ENCODE measurements at regions not wholly inside any gene's neighbourhood (a gene's known extent, or its start where the extent isn't known, plus 50 kb on each side); places are given as distances from the start of the nearest gene placed in this dataset.

DNA sequence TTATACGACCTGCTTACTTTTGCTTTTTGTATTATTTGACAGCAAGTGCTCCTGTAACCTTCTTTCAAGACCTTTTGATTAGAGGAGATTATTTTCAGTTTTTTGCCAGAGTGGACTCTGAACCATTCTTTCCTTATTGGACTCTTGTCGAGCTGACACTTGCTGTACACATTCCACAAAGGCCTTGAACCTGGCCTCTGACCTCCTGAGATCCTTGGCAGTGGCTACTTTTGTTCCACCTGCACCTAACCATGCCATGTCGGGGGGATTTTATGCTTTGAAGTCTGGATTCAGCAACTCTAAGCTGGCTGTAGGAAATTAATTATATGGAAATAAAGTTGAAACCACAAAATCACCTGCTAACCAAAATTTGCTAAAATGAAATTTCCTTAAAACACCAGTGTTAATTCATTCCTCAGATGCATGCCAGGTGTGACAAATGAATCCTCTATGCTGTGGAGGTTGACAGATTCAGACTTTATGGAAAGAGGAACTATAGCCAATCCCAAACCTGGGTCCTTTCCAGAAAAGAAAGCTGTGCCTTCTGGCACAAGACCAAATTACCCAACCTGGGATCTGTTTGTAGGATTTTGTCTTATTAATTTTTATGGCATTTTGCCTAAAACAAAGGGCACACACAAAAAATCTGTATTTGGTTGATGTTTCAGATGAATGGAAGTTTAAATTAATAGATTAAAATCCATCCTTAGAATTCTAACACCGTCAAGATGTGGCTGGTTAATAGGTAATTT lies 110.4 kb downstream of the CDC42EP3 start:
- FAIRE-seq (no peak), DNase-seq (ENCODE audit: low read depth in 1 of 2, low spot score in 2 of 2) (no peak)
- no peak overlapping the region for H3K18ac ChIP-seq (ENCODE audit: extremely low read depth, low read length)
- H2BK120ac ChIP-seq (replicated peaks; ENCODE audit: low read depth, low read length), result no peak overlapping the region
- H3K4me1 ChIP-seq (replicated peaks in 1 of 4; ENCODE audit: control insufficient read depth in 3 of 4, insufficient read depth in 4 of 4, low read length in 3 of 4), result peaks cover 0 to 3% (median 0%) of the 10 kb centered on the region in 4 experiments; a peak in 1 of 7 replicates
- H3K4me2 ChIP-seq (ENCODE audit: insufficient read depth in 1 of 2, low read depth in 2 of 2, low read length in 2 of 2), result no peak overlapping the region
- no peak overlapping the region for H3K23ac ChIP-seq (ENCODE audit: insufficient read length)
- no peak overlapping the region for H3K4me3 ChIP-seq (ENCODE audit: extremely low read depth in 1 of 4, insufficient read depth in 2 of 4, low read depth in 3 of 4, low read length in 4 of 4)
- 0 out of 4 replicates have a peak, but pooled peaks cover 3 to 4% of the 10 kb centered on the region in 2 experiments for H3K9me3 ChIP-seq (ENCODE audit: insufficient read depth in 2 of 2, low read depth in 1 of 2, low read length in 1 of 2)
- H3K14ac ChIP-seq (ENCODE audit: insufficient read length), result no peak overlapping the region
- H3K56ac ChIP-seq (replicated peaks; ENCODE audit: insufficient read length, low read depth, low read length), result no peak overlapping the region
- H4K20me1 ChIP-seq (replicated peaks in 1 of 2; ENCODE audit: control insufficient read depth in 1 of 2, insufficient read depth in 2 of 2, low read length in 2 of 2), result no peaks in the 10 kb centered on the region
- H4K91ac ChIP-seq (replicated peaks; ENCODE audit: insufficient read length, low read length), result no peak overlapping the region
- WGBS, 2 experiments (ENCODE audit: extremely low coverage in 1 of 2, insufficient coverage in 1 of 2, insufficient read length in 1 of 2, insufficient replicate concordance in 2 of 2, low coverage in 1 of 2, low lambda C conversion rate in 2 of 2, missing lambda C conversion rate in 1 of 2), result 92% methylated on average over 4 of the region's 4 CpGs; no CpG with 5 or more reads in 1 of the 2 experiments
- no peak overlapping the region for H2BK15ac ChIP-seq (ENCODE audit: low read length)
- H2BK5ac ChIP-seq (ENCODE audit: low read depth, low read length), result no peak overlapping the region
- H3K79me1 ChIP-seq (ENCODE audit: low read depth, low read length), result no peaks in the 10 kb centered on the region
- H3K9ac ChIP-seq (replicated peaks in 1 of 4; ENCODE audit: extremely low read depth in 1 of 4, low read depth in 3 of 4, low read length in 3 of 4), result no peak overlapping the region
- H3K27me3 ChIP-seq (replicated peaks in 1 of 4; ENCODE audit: control insufficient read depth in 3 of 4, extremely low read depth in 1 of 4, insufficient read depth in 3 of 4, low read length in 3 of 4), result no peaks in the 10 kb centered on the region
- no peak overlapping the region for H3K27ac ChIP-seq (ENCODE audit: low read depth, low read length)
- no peak overlapping the region for H2BK12ac ChIP-seq (ENCODE audit: low read depth, low read length)
- TF ChIP-seq SAP30 (IDR thresholded peaks at IDR 0.05; ENCODE audit: insufficient read depth, insufficient replicate concordance, low read length), result no peak
- TF ChIP-seq JUN (IDR thresholded peaks at IDR 0.05; ENCODE audit: low read depth, low read length), result no peak
- POLR2A ChIA-PET (ENCODE audit: partially characterized antibody), result no interaction called here
- CTCF ChIA-PET (ENCODE audit: partially characterized antibody), result interaction anchor here (0.8 to 1.0 kb wide), 2 partner anchors 10 to 165 kb away, joined by 3 read pairs; no protein-coding TSS in a partner anchor
- no peaks in the 10 kb centered on the region for H3K23me2 ChIP-seq (ENCODE audit: low read depth, low read length)
- no peaks in the 10 kb centered on the region for H3K36me3 ChIP-seq (ENCODE audit: control insufficient read depth in 2 of 4, insufficient read depth in 4 of 4, low read length in 3 of 4)
- H2AFZ ChIP-seq (ENCODE audit: low read length), result no peak overlapping the region
- H3K79me2 ChIP-seq (ENCODE audit: control insufficient read depth in 1 of 2, insufficient read depth in 2 of 2, low read length in 2 of 2), result no peaks in the 10 kb centered on the region
- no peak overlapping the region for H4K5ac ChIP-seq (ENCODE audit: insufficient read length, low read depth, low read length)
- H3K4ac ChIP-seq (replicated peaks; ENCODE audit: insufficient read length, low read depth, low read length), result no peak overlapping the region
- H2AK5ac ChIP-seq (ENCODE audit: low read depth, low read length), result no peak overlapping the region
- no peak overlapping the region; the same call in 1 of the 2 replicates for H2BK20ac ChIP-seq (ENCODE audit: low read length)
- no peak overlapping the region for H4K8ac ChIP-seq (ENCODE audit: extremely low read depth, insufficient read depth, low read length)

Data from H1 (cell line).